HCT116 (cell line): ENCODE measurements at regions not wholly inside any gene's neighbourhood (a gene's known extent, or its start where the extent isn't known, plus 50 kb on each side); places are given as distances from the start of the nearest gene placed in this dataset.

Experiments
- ATAC-seq: fragments of 200-7000 bp; cut with Tn5 transposase; 2 replicates; pipeline ENCODE4 v1.9.1; 2020; ENCODE audit warnings: mild to moderate bottlenecking, moderate library complexity
- BruUV-seq: library from RNA; stranded (reverse); fragments of 400-500 nt; replicated peaks from 2 replicates; lab custom pipeline; 2021; lab: Mats Ljungman, UMichigan
- CTCF ChIA-PET: fragments of 300-600 bp; sonication (Branson Sonifier 250); formaldehyde crosslinking; loops from one replicate; lab custom pipeline; 2021; ENCODE audit warnings: antibody characterized with exemption; lab: Charles Lee
- POLR2A ChIA-PET: fragments of 300-600, 350-600 bp; sonication (Branson Sonifier 250); formaldehyde crosslinking; loops from one replicate; lab custom pipeline; 2021; ENCODE audit warnings: antibody characterized with exemption; lab: Charles Lee
- RAD21 ChIA-PET, 2 experiments: fragments of 300-600 bp; sonication (Branson Sonifier 250); formaldehyde crosslinking; loops; one replicate each; lab custom pipeline; 2023; ENCODE audit warnings: low total read pairs in 2 of 2; ENCODE audit not compliant: uncharacterized antibody in 2 of 2, unreplicated experiment in 2 of 2, low non-redundant PET in 1 of 2; lab: Charles Lee
- DNase-seq: peaks from one replicate; pipeline ENCODE4 v3.0.0-alpha.2; 2010; ENCODE audit warnings: low read depth, low spot score
- H2AFZ ChIP-seq: fragments of 200-600 bp; shearing (Covaris generic), sonication (generic); 2 replicates; pipeline ENCODE4 v1.6.1; 2017; ENCODE audit warnings: low read depth, mixed run types, mixed read lengths, antibody characterized with exemption, low read length; ENCODE audit not compliant: poor library complexity, severe bottlenecking
- H3K27ac ChIP-seq: 2 replicates; pipeline ENCODE4 v1.5.1; 2012; ENCODE audit warnings: low read depth, low read length
- H3K27me3 ChIP-seq: fragments of 200-600 bp; sonication (generic); 2 replicates; pipeline ENCODE4 v1.6.1; 2016; ENCODE audit warnings: mixed run types, low read length, mixed read lengths; ENCODE audit not compliant: insufficient read depth
- H3K36me3 ChIP-seq, 2 experiments: fragments of 200-500 bp in 1 of 2; fragments of 200-600 bp in 1 of 2; sonication (Bioruptor generic) in 1 of 2; sonication (generic) in 1 of 2; 2 replicates each; pipeline versions ENCODE4 v1.5.1 to v1.6.1; 2014 to 2016; ENCODE audit warnings: low read length in 2 of 2, inconsistent platforms in 1 of 2, mixed read lengths in 1 of 2, mixed run types in 1 of 2; ENCODE audit not compliant: insufficient read depth in 2 of 2, control insufficient read depth in 1 of 2
- H3K4me1 ChIP-seq, 2 experiments: fragments of 200-600 bp in 1 of 2; sonication (generic) in 1 of 2; 2 replicates each; pipeline versions ENCODE4 v1.5.1 to v1.6.1; 2012 to 2017; ENCODE audit warnings: low read length in 2 of 2, inconsistent platforms in 1 of 2, mild to moderate bottlenecking in 1 of 2, mixed read lengths in 1 of 2, mixed run types in 1 of 2, moderate library complexity in 1 of 2; ENCODE audit not compliant: insufficient read depth in 2 of 2, control insufficient read depth in 1 of 2
- H3K4me2 ChIP-seq: fragments of 200-600 bp; sonication (generic); 2 replicates; pipeline ENCODE4 v1.6.1; 2017; ENCODE audit warnings: mixed run types, low read length, mixed read lengths
- H3K4me3 ChIP-seq, 2 experiments: fragments of 200-600 bp in 1 of 2; sonication (generic) in 1 of 2; replicated peaks in 1 of 2; 2 replicates each; pipeline ENCODE4 v1.5.1; 2011 to 2016; ENCODE audit warnings: low read length in 2 of 2, control low read depth in 1 of 2, low read depth in 1 of 2, mild to moderate bottlenecking in 1 of 2, mixed read lengths in 1 of 2, mixed run types in 1 of 2
- H3K79me2 ChIP-seq: fragments of 200-600 bp; sonication (generic); 2 replicates; pipeline ENCODE4 v1.6.1; 2017; ENCODE audit warnings: mild to moderate bottlenecking, mixed run types, low read length, moderate library complexity, mixed read lengths; ENCODE audit not compliant: insufficient read depth
- H3K9ac ChIP-seq: fragments of 200-600 bp; sonication (generic); 2 replicates; pipeline ENCODE4 v1.6.1; 2016; ENCODE audit warnings: low read length, mixed read lengths
- H3K9me2 ChIP-seq: fragments of 200-600 bp; sonication (generic), shearing (Covaris generic); 2 replicates; pipeline ENCODE4 v1.6.1; 2017; ENCODE audit warnings: mixed run types, mild to moderate bottlenecking, moderate library complexity; ENCODE audit not compliant: insufficient read depth
- H3K9me3 ChIP-seq, 2 experiments: fragments of 200-500 bp in 1 of 2; fragments of 200-600 bp in 1 of 2; sonication (Bioruptor generic) in 1 of 2; sonication (generic) in 1 of 2; 2 replicates each; pipeline ENCODE4 v1.6.1; 2014 to 2017; ENCODE audit warnings: low read length in 2 of 2, mixed read lengths in 2 of 2, inconsistent platforms in 1 of 2, low read depth in 1 of 2, mild to moderate bottlenecking in 1 of 2, mixed run types in 1 of 2, moderate library complexity in 1 of 2; ENCODE audit not compliant: control insufficient read depth in 1 of 2, insufficient read depth in 1 of 2
- H4K20me1 ChIP-seq: fragments of 200-600 bp; sonication (generic), shearing (Covaris generic); 2 replicates; pipeline ENCODE4 v1.6.1; 2017; ENCODE audit warnings: mixed run types, mild to moderate bottlenecking, moderate library complexity; ENCODE audit not compliant: insufficient read depth
- ATF3 ChIP-seq: IDR thresholded peaks from 2 replicates; pipeline ENCODE4 v1.6.1; 2012
- CBX3 ChIP-seq: IDR thresholded peaks from 2 replicates; pipeline ENCODE4 v1.6.1; 2012; ENCODE audit warnings: low read depth
- EGR1 ChIP-seq: IDR thresholded peaks from 2 replicates; pipeline ENCODE4 v1.6.1; 2012; ENCODE audit warnings: low read depth
- ELF1 ChIP-seq: IDR thresholded peaks from 2 replicates; pipeline ENCODE4 v1.6.1; 2012; ENCODE audit warnings: low read depth, borderline replicate concordance
- EZH2 ChIP-seq: fragments of 200-600 bp; sonication (generic); IDR thresholded peaks from 2 replicates; pipeline ENCODE4 v1.6.1; 2017; ENCODE audit warnings: antibody characterized with exemption, mixed run types
- EZH2phosphoT487 ChIP-seq: fragments of 200-600 bp; IDR thresholded peaks from 2 replicates; pipeline ENCODE4 v1.6.1; 2018; ENCODE audit warnings: antibody characterized with exemption, borderline replicate concordance
- FOSL1 ChIP-seq: IDR thresholded peaks from 2 replicates; pipeline ENCODE4 v1.6.1; 2012; ENCODE audit warnings: low read depth
- JUND ChIP-seq: IDR thresholded peaks from 2 replicates; pipeline ENCODE4 v1.6.1; 2012
- MAX ChIP-seq: IDR thresholded peaks from 2 replicates; pipeline ENCODE4 v1.6.1; 2012
- POLR2A ChIP-seq: IDR thresholded peaks from 2 replicates; pipeline ENCODE4 v1.7.0; 2011; ENCODE audit warnings: borderline replicate concordance; ENCODE audit not compliant: insufficient read depth, insufficient read length; ENCODE audit errors: extremely low read depth
- POLR2AphosphoS5 ChIP-seq: IDR thresholded peaks from 2 replicates; pipeline ENCODE4 v1.6.1; 2011; ENCODE audit warnings: mild to moderate bottlenecking, low read depth, low read length, moderate library complexity
- RAD21 ChIP-seq: IDR thresholded peaks from 2 replicates; pipeline ENCODE4 v1.6.1; 2012; ENCODE audit warnings: low read depth, mild to moderate bottlenecking
- SIN3A ChIP-seq: IDR thresholded peaks from 2 replicates; pipeline ENCODE4 v1.6.1; 2012; ENCODE audit warnings: low read depth
- SRF ChIP-seq: IDR thresholded peaks from 2 replicates; pipeline ENCODE4 v1.6.1; 2012; ENCODE audit warnings: low read depth
- ZBTB33 ChIP-seq: IDR thresholded peaks from 2 replicates; pipeline ENCODE4 v1.6.1; 2011; ENCODE audit warnings: mild to moderate bottlenecking, low read length, moderate library complexity; ENCODE audit not compliant: insufficient replicate concordance; ENCODE audit errors: extremely low read depth
- ZFX ChIP-seq: fragments of 450-650 bp; IDR thresholded peaks from 2 replicates; pipeline ENCODE4 v1.6.1; 2017
- ZNF274 ChIP-seq: fragments of 200-500 bp; sonication (Bioruptor generic); IDR thresholded peaks from 2 replicates; pipeline ENCODE4 v1.6.1; 2014; ENCODE audit warnings: mild to moderate bottlenecking, low read depth, low read length, inconsistent platforms
- intact Hi-C: fragments of 100-400 bp; cut with micrococcal nuclease; formaldehyde crosslinking; loops from 2 replicates; pipeline ENCODE4 v1.10.0; 2022
- TF ChIP-seq, protein P1 (sequence below), 3 experiments: fragments of 200-600 bp in 1 of 3; sonication (generic) in 1 of 3; IDR thresholded peaks in 2 of 3; conservative IDR thresholded peaks in 1 of 3; 2 replicates each; pipeline ENCODE4 v1.5.1; 2012 to 2017; ENCODE audit warnings: low read depth in 2 of 3, low read length in 2 of 3, antibody characterized with exemption in 1 of 3, borderline replicate concordance in 1 of 3, control low read depth in 1 of 3, mild to moderate bottlenecking in 1 of 3, mixed read lengths in 1 of 3, mixed run types in 1 of 3, moderate library complexity in 1 of 3; ENCODE audit not compliant: insufficient read depth in 1 of 3

DNA sequence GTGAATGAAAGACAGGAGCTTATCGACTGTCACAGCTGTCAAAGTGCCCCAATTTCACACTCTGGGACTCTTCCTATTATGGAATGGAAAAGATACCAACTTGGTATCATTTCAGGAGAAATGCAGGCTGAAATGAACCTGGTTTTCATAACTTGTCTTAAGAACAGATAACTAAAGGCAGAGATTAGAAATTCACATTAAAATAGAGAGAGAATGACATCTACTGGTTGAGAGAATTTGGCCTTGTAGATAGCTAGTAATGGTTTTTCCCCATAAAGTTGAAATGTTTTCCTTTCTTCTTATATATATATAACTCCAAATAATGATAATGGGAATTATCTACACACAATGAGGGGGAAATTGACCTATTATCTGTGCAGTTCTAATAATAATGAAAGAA, 600.2 kb upstream of the CCNG1 start:
- H3K27ac ChIP-seq, result no peak overlapping the region
- DNase-seq (no peak), ATAC-seq (no peak)
- no peak overlapping the region for H3K4me3 ChIP-seq
- no peak for TF ChIP-seq SRF
- TF ChIP-seq ZBTB33, result no peak
- TF ChIP-seq FOSL1, result no peak
- TF ChIP-seq EZH2phosphoT487, result no peak
- no peak for TF ChIP-seq EZH2
- no peak for TF ChIP-seq RAD21
- TF ChIP-seq ELF1, result no peak
- TF ChIP-seq ZNF274, result no peak
- TF ChIP-seq POLR2A, result no peak
- no peak for TF ChIP-seq MAX
- TF ChIP-seq JUND, result no peak
- TF ChIP-seq ZFX, result no peak
- TF ChIP-seq, protein P1, sequence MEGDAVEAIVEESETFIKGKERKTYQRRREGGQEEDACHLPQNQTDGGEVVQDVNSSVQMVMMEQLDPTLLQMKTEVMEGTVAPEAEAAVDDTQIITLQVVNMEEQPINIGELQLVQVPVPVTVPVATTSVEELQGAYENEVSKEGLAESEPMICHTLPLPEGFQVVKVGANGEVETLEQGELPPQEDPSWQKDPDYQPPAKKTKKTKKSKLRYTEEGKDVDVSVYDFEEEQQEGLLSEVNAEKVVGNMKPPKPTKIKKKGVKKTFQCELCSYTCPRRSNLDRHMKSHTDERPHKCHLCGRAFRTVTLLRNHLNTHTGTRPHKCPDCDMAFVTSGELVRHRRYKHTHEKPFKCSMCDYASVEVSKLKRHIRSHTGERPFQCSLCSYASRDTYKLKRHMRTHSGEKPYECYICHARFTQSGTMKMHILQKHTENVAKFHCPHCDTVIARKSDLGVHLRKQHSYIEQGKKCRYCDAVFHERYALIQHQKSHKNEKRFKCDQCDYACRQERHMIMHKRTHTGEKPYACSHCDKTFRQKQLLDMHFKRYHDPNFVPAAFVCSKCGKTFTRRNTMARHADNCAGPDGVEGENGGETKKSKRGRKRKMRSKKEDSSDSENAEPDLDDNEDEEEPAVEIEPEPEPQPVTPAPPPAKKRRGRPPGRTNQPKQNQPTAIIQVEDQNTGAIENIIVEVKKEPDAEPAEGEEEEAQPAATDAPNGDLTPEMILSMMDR (IDR thresholded peaks at IDR 0.05 in 2 of 3, conservative IDR thresholded peaks at IDR 0.05 in 1 of 3; ENCODE audit: borderline replicate concordance in 1 of 3, insufficient read depth in 1 of 3, low read depth in 2 of 3, low read length in 2 of 3), result no peak
- no peak for TF ChIP-seq SIN3A
- TF ChIP-seq ATF3, result no peak
- TF ChIP-seq CBX3, result no peak
- no peak for TF ChIP-seq EGR1
- no peak for TF ChIP-seq POLR2AphosphoS5
- ChIA-PET RAD21 (no interaction called here), POLR2A (no interaction called here), CTCF (no interaction called here)
- H3K9me3 ChIP-seq, result peaks cover 0 to 22% of the 10 kb centered on the region in 2 experiments; a peak in 2 of 4 replicates
- no peaks in the 10 kb centered on the region for H3K9me2 ChIP-seq
- no peak overlapping the region for H3K9ac ChIP-seq
- no peak overlapping the region for H2AFZ ChIP-seq
- no peaks in the 10 kb centered on the region for H3K36me3 ChIP-seq
- H3K4me1 ChIP-seq, result no peaks in the 10 kb centered on the region
- intact Hi-C loops, result no loop called here
- H4K20me1 ChIP-seq, result no peaks in the 10 kb centered on the region
- H3K27me3 ChIP-seq, result no peaks in the 10 kb centered on the region
- no peak overlapping the region for H3K4me2 ChIP-seq
- no TSS peak for BruUV-seq
- no peaks in the 10 kb centered on the region for H3K79me2 ChIP-seq
